HG03571 (cell line): ENCODE measurements at regions not wholly inside any gene's neighbourhood (a gene's known extent, or its start where the extent isn't known, plus 50 kb on each side); places are given as distances from the start of the nearest gene placed in this dataset.

ENCODE experiments used
- ATAC-seq: cut with Tn5 transposase; IDR thresholded peaks from one replicate; pipeline ENCODE4 v1.9.1; 2021; ENCODE audit not compliant: unreplicated experiment

GRCh38 chr21:40901691-40902090, 54.7 kb upstream of the DSCAM start:
- no peak for ATAC-seq

- no peak for ATAC-seq
Measured at GRCh38 chr21:40902299-40902698, 55.3 kb upstream of the DSCAM start.

- ATAC-seq: no peak
Measured at GRCh38 chr21:40902993-40903392, 56.0 kb upstream of the DSCAM start.

- no peak for ATAC-seq
Measured at GRCh38 chr21:40905251-40905650, 58.3 kb upstream of the DSCAM start.

GRCh38 chr21:40912375-40912774, 65.4 kb upstream of the DSCAM start:
- no peak for ATAC-seq

DNA sequence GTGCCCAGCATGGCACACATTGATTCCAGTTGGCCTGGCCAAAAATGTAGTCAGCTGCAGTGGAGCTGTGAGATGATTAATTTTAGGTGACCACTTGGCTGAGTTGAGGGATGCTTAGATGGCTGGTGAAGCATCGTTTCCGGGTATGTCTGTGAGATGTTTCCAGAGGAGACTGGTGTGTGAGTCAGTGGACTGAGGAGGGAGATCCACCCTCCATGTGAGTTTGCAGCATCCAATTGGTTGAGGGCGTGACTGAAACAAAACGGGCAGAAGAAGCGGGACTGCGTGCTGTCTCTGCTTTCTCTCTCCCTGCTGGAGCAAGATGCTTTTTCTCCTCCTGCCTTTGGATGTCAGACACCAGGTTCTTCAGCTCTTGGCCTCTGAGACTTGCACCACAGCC, 68.2 kb upstream of the DSCAM start:
- ATAC-seq: no peak

DNA sequence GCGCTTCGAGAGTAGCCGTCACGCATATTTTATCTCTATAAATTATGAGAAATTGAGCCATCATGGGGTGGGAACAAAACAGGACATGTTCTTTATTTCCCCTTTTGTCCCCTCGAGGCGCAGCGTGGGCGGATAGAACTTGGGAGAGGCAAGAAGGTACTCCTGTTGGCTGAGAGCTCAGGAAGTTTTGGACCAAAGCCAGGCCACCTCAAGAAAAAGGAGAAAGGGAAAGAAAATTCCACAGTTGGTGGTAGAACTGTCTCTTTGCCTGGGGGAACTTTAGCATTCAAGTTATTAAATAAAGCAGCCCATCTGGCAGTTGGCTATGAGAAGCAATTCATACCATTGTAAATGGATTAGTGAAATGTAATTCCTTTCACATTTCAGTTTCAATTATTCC, 76.4 kb upstream of the DSCAM start:
- ATAC-seq: no peak

- no peak for ATAC-seq
Measured at GRCh38 chr21:40923901-40924300, 76.9 kb upstream of the DSCAM start.

GRCh38 chr21:40924641-40925040, 77.7 kb upstream of the DSCAM start:
- ATAC-seq: no peak

- ATAC-seq: no peak
Measured at GRCh38 chr21:40926238-40926637, 79.3 kb upstream of the DSCAM start.

- no peak for ATAC-seq
Measured at GRCh38 chr21:40929833-40930232, 82.9 kb upstream of the DSCAM start.

DNA sequence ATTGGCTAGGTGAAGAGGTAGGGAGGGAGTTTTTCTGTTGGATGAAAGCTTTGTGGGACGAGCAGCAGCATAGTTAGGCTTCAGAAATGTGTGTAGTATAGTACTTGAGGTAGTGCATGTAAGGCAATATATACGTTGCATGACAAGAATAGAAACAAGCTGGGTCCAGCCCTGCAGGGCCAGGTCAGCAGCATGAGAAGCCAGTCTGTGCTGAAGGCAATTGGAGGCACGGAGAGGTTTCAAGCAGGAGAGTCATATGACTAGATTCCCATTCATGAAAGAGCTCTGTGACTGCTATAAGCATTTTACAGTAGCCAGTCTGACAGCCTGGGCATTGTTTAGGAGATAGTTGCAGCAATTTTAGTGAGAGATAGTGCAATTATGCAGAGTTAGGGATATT, 84.2 kb upstream of the DSCAM start:
- no peak for ATAC-seq

DNA sequence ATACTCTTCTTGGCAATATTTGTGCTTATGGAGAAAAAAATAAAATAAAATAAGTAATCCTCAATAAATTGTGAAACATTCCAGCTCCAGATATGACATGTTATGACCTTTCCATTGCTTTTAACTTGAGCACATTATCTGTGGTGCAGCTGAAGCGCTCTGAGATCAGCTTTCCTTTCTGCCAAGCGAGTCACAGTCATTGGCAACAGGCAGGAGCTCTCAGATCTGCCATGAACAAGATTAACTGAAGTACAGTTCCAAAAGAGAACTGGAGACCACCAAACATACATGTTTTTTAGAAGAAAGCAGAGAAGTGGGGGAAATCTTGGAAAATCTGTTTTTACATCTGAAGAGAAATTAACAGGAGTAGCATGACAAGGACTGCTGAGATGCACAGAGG, 89.2 kb upstream of the DSCAM start:
- no peak for ATAC-seq

GRCh38 chr21:40936771-40937261, 89.9 kb upstream of the DSCAM start:
- no peak for ATAC-seq

DNA sequence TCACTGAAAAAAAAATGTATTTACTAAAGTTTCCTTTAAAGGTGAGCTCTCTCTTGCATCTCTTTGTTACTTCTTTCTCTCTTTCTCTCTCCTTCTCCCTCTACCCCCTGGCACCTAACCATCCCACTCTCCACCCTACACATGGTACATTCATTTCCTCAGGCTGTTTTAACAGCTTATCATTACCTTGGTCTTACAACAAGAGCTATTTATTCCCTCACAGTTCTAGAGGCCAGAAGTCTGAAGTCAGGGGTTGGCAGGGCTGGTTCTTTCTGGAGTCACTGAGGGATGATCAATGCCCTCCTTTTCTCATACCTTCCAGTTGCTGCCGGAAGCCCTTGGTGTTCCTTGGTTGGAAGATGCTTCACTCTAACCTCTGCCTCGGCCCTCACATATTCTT, 91.1 kb upstream of the DSCAM start:
- ATAC-seq: no peak

DNA sequence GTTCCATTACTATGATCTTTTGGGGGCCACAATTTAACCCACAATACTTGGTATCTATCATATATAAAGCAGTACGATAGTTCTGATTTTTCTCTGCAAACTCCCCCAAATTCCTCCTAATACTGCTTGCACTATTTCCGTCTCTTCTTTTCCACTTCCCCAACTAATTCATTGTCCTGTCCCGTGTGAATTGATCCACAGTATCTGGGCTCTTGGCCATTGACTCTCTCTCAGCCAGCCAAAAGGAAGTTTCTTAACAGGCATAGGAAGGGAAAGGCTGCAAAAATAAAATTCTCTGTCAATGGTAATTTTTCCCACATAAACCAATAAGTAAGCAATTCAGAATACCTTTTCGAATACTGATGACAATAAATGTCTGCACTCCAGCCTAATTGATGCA, 91.7 kb upstream of the DSCAM start:
- no peak for ATAC-seq

- ATAC-seq: no peak
Measured at GRCh38 chr21:40947713-40948112, 100.8 kb upstream of the DSCAM start.

DNA sequence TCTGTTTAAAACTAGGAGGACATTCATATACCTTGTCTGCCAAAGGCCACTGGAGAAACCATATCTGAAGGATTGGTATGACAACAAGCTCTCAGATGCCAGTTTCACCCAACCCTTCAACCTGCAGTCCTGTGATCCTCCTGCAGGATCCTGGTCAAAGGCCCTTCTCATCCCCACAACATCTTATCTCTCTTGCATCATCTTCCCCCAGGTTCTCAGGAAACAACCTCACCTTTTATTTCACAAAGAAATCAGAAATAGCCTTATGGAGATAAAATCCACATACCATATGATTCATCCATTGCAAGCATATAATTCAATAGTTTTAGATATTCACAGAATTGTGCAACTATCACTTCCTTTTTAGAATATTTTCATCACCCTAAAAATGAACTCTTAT, 104.0 kb upstream of the DSCAM start:
- ATAC-seq: no peak

- ATAC-seq: no peak
Measured at GRCh38 chr21:40952551-40953323, 105.8 kb upstream of the DSCAM start.

DNA sequence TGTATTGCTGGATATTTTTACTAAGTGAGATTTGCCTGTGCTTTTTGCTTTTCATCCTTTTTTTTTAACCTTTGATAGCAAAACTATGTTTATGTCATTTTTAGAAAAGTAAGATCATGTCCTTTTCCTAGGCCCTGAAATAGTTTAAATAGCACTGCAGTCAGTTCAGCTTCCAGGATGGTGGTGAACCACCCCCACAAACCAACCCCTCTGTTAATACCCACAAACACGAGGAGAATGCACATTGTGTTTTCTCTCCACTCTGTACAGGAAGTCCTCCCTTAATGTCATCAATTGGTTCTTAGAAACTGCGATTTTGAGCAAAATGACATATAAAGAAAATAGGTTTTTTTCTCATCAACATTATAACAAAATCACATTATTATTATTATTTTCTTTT, 117.7 kb upstream of the DSCAM start:
- ATAC-seq: no peak

DNA sequence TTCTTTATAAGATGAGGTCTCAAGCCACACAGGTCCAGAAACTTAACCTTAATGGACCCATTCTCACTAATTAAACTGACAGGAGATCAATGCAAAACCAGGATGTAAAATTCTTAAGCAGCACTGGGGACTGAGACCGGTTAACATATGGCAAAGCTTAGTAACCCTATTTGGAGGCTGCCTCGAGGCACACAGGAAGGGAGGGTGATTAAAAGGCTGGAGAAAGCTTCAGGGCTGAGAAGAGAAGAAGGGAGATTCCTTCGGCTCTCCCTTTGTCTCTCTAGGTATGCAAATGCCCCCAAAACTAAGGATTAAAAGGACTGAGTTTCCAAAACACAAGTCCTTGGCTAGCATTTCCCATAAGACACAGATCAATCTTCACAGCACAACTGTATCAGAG, 120.8 kb upstream of the DSCAM start:
- ATAC-seq: no peak

DNA sequence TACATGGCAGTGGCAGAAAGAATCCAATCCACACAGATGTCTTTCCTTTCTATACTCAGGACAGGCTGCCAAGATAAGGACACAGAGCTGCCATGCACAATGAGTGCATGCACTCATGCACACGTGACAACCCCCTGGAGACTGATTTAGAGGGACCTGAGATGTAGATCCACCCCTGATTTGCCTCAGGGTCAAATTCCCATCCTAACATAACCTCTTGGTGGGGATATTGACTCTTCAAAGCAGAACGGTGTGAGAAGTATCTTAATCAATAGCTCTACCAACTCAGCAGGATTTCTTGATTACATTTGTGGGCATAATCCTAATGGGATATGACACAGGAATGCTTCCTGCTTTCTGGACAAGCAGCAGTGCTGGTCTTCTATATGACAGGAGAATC, 125.2 kb upstream of the DSCAM start:
- ATAC-seq: no peak
